Testis (tissue), 2 donors: ENCODE measurements at regions not wholly inside any gene's neighbourhood (a gene's known extent, or its start where the extent isn't known, plus 50 kb on each side); places are given as distances from the start of the nearest gene placed in this dataset.

Source experiments
- POLR2A ChIP-seq: fragments of 450-650 bp; IDR thresholded peaks from one replicate; pipeline ENCODE4 v1.6.1; 2017; ENCODE audit warnings: antibody characterized with exemption, mild to moderate bottlenecking, moderate library complexity
- TF ChIP-seq, protein P1 (sequence below), 3 experiments: fragments of 450-650 bp in 2 of 3; fragments of 200-600 bp in 1 of 3; sonication (generic) in 1 of 3; IDR thresholded peaks; one replicate each; pipeline ENCODE4 v1.5.1; 2016 to 2019; ENCODE audit warnings: antibody characterized with exemption in 3 of 3, mild to moderate bottlenecking in 2 of 3, moderate library complexity in 1 of 3

DNA sequence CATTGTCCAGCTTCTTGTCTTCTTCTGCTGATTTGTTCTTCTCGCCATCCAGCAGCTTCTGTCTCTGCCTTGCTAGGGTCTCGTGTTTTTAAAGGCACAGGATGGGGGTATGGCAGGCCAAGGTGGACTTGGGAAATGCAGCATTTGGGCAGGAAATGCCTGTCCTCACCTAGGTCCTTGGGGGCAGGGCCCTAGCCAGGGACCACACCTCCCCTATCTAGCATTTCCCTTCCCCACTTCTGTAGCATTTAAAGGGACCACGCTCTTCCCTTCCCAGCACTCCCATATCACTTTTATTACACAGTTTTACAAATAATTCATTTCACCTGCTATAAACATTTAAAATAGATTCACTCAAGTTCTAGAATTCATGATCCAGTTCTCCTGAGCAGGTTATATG lies 315.4 kb upstream of the LMCD1 start:
- TF ChIP-seq, protein P1, sequence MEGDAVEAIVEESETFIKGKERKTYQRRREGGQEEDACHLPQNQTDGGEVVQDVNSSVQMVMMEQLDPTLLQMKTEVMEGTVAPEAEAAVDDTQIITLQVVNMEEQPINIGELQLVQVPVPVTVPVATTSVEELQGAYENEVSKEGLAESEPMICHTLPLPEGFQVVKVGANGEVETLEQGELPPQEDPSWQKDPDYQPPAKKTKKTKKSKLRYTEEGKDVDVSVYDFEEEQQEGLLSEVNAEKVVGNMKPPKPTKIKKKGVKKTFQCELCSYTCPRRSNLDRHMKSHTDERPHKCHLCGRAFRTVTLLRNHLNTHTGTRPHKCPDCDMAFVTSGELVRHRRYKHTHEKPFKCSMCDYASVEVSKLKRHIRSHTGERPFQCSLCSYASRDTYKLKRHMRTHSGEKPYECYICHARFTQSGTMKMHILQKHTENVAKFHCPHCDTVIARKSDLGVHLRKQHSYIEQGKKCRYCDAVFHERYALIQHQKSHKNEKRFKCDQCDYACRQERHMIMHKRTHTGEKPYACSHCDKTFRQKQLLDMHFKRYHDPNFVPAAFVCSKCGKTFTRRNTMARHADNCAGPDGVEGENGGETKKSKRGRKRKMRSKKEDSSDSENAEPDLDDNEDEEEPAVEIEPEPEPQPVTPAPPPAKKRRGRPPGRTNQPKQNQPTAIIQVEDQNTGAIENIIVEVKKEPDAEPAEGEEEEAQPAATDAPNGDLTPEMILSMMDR (IDR thresholded peaks at IDR 0.05) = no peak
- TF ChIP-seq POLR2A = no peak
